ENCODE measurements at regions not wholly inside any gene's neighbourhood (a gene's known extent, or its start where the extent isn't known, plus 50 kb on each side); places are given as distances from the start of the nearest gene placed in this dataset.

DNA sequence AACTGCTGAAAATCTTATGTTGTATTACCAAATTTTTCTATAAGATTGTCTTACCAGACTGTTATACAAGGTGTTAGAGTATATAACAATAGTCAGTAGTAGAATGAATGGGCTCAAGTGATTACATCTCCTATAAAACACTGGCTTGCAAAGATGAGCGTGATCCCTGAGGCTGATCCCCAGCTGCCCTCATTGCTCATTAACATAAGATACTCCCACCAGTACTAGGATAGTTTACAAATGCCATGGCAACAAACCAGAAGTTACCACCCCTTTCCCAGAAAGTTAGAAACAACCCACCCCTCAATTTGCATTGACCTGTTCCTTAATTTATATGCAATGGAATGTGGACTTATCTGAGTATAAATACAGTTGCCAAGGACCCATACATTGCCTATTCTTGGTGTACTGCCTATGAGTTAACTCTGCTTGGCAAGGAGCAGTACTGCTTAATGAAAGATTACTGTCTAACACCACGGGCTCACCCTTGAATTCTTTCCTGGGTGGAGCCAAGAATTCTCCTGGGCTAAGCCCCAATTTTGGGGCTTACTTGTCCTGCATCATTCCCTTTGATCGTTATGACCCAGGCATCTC lies 252.8 kb upstream of the CHD6 start:
- Histone ChIP-seq H3K4me1 (ENCODE audit: control insufficient read depth in 2 of 2, insufficient read depth in 2 of 2, low read length in 2 of 2) (no peaks in the 10 kb centered on the region), H3K9ac (ENCODE audit: low read depth in 1 of 2, low read length in 2 of 2) (no peak overlapping the region), H3K27ac (ENCODE audit: low read depth in 2 of 2, low read length in 2 of 2) (no peak overlapping the region), H3K27me3 (ENCODE audit: control insufficient read depth in 2 of 2, insufficient read depth in 2 of 2, low read length in 2 of 2) (no peaks in the 10 kb centered on the region), H3K9me3 (ENCODE audit: control insufficient read depth in 2 of 2, low read length in 2 of 2) (peaks cover 0 to 2% of the 10 kb centered on the region in 2 donors), H3K36me3 (ENCODE audit: control insufficient read depth in 2 of 2, insufficient read depth in 2 of 2, low read length in 2 of 2) (no peaks in the 10 kb centered on the region), H3K4me3 (ENCODE audit: low read length in 2 of 2) (no peak overlapping the region)

DNA sequence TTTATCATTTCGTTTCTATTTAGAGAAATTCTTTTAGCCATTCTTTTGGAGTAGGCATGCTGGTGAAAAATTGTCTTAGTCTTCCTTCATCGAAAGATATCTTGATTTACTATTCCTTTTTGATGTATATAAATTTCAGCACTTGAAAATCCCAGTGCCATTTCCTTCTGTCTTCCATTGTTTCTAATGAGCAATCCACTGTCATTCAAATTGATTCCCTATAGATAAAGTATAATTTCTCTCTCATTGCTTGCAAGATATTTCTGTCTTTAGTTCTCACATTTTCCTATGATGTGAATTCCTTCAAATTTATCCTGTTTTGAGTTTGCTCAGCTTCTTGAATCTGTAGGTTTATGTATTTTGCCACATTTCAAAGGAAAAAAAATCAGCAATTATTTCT lies 251.1 kb upstream of the CHD6 start:
- Histone ChIP-seq H3K27ac (ENCODE audit: low read depth in 2 of 2, low read length in 2 of 2) (no peak overlapping the region), H3K9me3 (ENCODE audit: control insufficient read depth in 2 of 2, low read length in 2 of 2) (peaks cover 0 to 2% of the 10 kb centered on the region in 2 donors), H3K36me3 (ENCODE audit: control insufficient read depth in 2 of 2, insufficient read depth in 2 of 2, low read length in 2 of 2) (no peaks in the 10 kb centered on the region), H3K27me3 (ENCODE audit: control insufficient read depth in 2 of 2, insufficient read depth in 2 of 2, low read length in 2 of 2) (no peaks in the 10 kb centered on the region), H3K4me1 (ENCODE audit: control insufficient read depth in 2 of 2, insufficient read depth in 2 of 2, low read length in 2 of 2) (no peaks in the 10 kb centered on the region), H3K9ac (ENCODE audit: low read depth in 1 of 2, low read length in 2 of 2) (no peak overlapping the region), H3K4me3 (ENCODE audit: low read length in 2 of 2) (no peak overlapping the region)

DNA sequence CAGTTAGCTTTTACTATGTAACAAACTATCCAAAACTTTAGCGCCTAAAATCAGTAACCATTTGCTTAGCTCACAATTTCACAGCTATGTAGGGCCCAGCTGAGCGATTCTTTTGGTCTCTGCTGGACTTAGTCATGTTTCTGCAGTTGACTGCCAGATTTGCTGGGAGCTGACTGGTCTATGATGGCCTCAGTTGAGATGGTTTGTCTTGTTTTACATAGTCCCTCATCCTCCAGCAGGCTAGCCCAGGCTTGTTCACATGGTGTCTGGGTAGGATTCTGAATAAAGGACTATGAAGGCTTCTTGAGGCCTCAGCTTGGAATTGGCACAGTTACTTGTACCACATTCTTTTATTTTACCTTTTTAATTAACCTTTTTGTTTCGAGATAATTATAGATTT lies 247.8 kb upstream of the CHD6 start:
- Histone ChIP-seq H3K4me1 (ENCODE audit: control insufficient read depth in 2 of 2, insufficient read depth in 2 of 2, low read length in 2 of 2) (no peaks in the 10 kb centered on the region), H3K9ac (ENCODE audit: low read depth in 1 of 2, low read length in 2 of 2) (no peak overlapping the region), H3K27me3 (ENCODE audit: control insufficient read depth in 2 of 2, insufficient read depth in 2 of 2, low read length in 2 of 2) (no peaks in the 10 kb centered on the region), H3K9me3 (ENCODE audit: control insufficient read depth in 2 of 2, low read length in 2 of 2) (peaks cover 0 to 2% of the 10 kb centered on the region in 2 donors), H3K4me3 (ENCODE audit: low read length in 2 of 2) (no peak overlapping the region), H3K27ac (ENCODE audit: low read depth in 2 of 2, low read length in 2 of 2) (no peak overlapping the region), H3K36me3 (ENCODE audit: control insufficient read depth in 2 of 2, insufficient read depth in 2 of 2, low read length in 2 of 2) (no peaks in the 10 kb centered on the region)

DNA sequence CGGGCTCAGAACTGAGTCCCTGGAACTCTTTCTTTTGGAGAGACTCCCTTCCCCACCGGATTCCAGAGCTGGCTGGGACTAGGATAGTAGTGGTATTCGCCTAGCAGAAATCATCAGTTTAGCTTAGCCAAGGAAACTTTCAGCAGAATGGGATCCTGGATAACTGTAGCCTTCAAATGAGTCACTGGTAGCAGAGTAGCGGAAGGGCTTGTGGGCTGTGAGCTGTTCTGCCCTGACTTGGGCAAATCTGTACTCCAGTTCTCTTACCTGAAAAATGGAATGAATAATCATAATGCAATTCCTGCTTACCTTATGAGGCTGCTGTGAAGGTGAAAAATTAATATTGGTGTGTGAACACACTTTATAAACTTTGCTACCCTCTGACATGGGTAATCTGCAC lies 244.3 kb upstream of the CHD6 start:
- H3K36me3 ChIP-seq (ENCODE audit: control insufficient read depth in 2 of 2, insufficient read depth in 2 of 2, low read length in 2 of 2), result no peaks in the 10 kb centered on the region
- H3K27ac ChIP-seq (ENCODE audit: low read depth in 2 of 2, low read length in 2 of 2), result no peak overlapping the region
- no peaks in the 10 kb centered on the region for H3K9me3 ChIP-seq (ENCODE audit: control insufficient read depth in 2 of 2, low read length in 2 of 2)
- H3K9ac ChIP-seq (ENCODE audit: low read depth in 1 of 2, low read length in 2 of 2), result no peak overlapping the region
- no peaks in the 10 kb centered on the region for H3K4me1 ChIP-seq (ENCODE audit: control insufficient read depth in 2 of 2, insufficient read depth in 2 of 2, low read length in 2 of 2)
- no peak overlapping the region for H3K4me3 ChIP-seq (ENCODE audit: low read length in 2 of 2)
- no peaks in the 10 kb centered on the region for H3K27me3 ChIP-seq (ENCODE audit: control insufficient read depth in 2 of 2, insufficient read depth in 2 of 2, low read length in 2 of 2)

DNA sequence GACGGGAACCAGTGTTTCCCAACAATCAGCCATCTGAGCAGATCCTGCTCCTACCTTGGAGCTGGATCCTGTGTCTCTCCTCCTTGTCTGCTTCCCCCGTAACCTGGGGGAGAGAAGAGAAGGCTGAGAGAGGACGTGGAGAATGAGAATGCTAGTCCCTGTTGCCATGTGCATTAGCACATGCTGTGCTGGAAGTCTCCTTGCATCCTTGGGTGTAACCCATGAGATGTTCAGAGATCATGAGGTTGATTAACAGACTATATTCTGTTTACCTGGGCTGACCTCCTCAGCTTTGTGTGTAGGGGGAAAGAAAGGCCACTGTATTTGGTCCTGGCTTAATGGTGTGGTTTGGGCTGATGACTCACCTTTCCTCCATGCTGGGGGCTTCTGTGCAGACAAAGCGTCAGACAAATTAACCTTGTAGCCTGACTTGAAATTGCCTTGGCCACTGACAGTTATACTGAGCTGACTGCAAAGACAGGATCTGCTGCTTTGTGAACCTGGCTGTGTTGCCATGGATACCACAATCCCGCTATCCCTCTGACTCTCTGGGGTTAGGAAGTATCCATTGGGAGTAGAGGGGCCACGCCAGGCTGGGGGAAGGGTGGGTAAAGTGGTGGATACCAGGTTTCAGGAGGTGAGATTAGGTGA lies 243.7 kb upstream of the CHD6 start:
- Histone ChIP-seq H3K9me3 (ENCODE audit: control insufficient read depth in 2 of 2, low read length in 2 of 2) (no peaks in the 10 kb centered on the region), H3K27me3 (ENCODE audit: control insufficient read depth in 2 of 2, insufficient read depth in 2 of 2, low read length in 2 of 2) (no peaks in the 10 kb centered on the region), H3K4me3 (ENCODE audit: low read length in 2 of 2) (no peak overlapping the region), H3K27ac (ENCODE audit: low read depth in 2 of 2, low read length in 2 of 2) (no peak overlapping the region), H3K36me3 (ENCODE audit: control insufficient read depth in 2 of 2, insufficient read depth in 2 of 2, low read length in 2 of 2) (no peaks in the 10 kb centered on the region), H3K9ac (ENCODE audit: low read depth in 1 of 2, low read length in 2 of 2) (no peak overlapping the region), H3K4me1 (ENCODE audit: control insufficient read depth in 2 of 2, insufficient read depth in 2 of 2, low read length in 2 of 2) (no peaks in the 10 kb centered on the region)

DNA sequence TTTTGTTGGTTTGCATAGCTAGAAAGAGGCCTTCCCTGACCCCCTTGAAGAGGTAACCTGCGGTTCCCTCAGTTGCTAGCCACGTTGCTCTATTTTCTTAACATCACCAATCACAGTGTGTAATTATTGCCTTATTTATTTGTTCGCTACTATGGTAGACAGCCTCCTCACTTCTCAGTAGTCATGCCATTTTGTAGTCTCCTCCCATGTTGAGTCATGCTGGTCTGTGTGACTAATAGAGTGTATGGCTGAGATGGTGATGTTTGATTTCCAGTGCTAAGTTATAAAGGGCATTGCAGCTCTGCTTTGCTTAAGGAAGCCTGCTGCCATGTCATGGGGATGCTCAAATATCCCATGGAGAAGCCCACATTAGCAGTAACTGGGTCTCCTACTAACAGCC lies 236.6 kb upstream of the CHD6 start:
- H3K27ac ChIP-seq (ENCODE audit: low read depth in 2 of 2, low read length in 2 of 2), result no peak overlapping the region
- H3K4me1 ChIP-seq (ENCODE audit: control insufficient read depth in 2 of 2, insufficient read depth in 2 of 2, low read length in 2 of 2), result no peaks in the 10 kb centered on the region
- H3K27me3 ChIP-seq (ENCODE audit: control insufficient read depth in 2 of 2, insufficient read depth in 2 of 2, low read length in 2 of 2), result no peaks in the 10 kb centered on the region
- H3K36me3 ChIP-seq (ENCODE audit: control insufficient read depth in 2 of 2, insufficient read depth in 2 of 2, low read length in 2 of 2), result no peaks in the 10 kb centered on the region
- no peak overlapping the region for H3K4me3 ChIP-seq (ENCODE audit: low read length in 2 of 2)
- H3K9ac ChIP-seq (ENCODE audit: low read depth in 1 of 2, low read length in 2 of 2), result no peak overlapping the region
- no peaks in the 10 kb centered on the region for H3K9me3 ChIP-seq (ENCODE audit: control insufficient read depth in 2 of 2, low read length in 2 of 2)

DNA sequence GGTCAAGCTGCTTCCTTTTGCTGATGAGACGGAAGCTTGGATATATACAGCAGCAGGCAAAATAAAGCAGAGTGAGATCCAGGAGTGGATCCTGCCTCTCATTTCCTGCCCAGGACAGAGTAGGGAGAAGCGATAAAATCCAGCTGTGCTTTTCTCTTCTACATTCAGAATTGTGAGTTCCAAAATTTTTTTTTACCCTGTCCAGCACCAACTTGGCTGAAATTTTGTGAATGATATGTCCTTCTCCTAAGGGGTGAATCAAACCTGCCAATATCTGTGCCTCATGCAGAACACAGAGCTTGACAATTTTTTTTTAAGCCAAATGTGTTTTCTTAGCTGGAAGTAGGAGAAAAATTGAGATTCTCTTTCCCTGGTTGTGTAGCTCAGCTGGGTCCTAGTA lies 235.6 kb upstream of the CHD6 start:
- no peak overlapping the region for H3K27ac ChIP-seq (ENCODE audit: low read depth in 2 of 2, low read length in 2 of 2)
- no peaks in the 10 kb centered on the region for H3K9me3 ChIP-seq (ENCODE audit: control insufficient read depth in 2 of 2, low read length in 2 of 2)

DNA sequence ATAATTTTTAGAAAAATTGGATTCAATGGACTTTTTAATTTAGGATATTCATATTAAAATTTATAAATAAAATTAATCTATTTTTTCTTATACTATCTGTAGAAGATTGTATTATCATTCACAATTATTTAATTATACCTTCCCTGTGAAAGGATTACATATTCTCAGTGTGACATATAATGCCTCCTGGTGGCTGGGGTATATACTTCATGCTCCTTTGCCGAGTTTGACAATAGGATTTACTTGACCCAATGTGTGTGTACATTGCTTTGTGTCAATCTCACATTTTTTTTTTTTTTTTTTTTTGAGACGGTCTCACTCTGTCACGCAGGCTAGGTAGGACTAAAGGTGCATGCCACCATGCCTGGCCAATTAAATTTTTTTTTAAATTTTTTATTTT lies 230.0 kb upstream of the CHD6 start:
- no peak overlapping the region for H3K9ac ChIP-seq (ENCODE audit: low read depth in 1 of 2, low read length in 2 of 2)
- no peaks in the 10 kb centered on the region for H3K9me3 ChIP-seq (ENCODE audit: control insufficient read depth in 2 of 2, low read length in 2 of 2)
- H3K36me3 ChIP-seq (ENCODE audit: control insufficient read depth in 2 of 2, insufficient read depth in 2 of 2, low read length in 2 of 2), result no peaks in the 10 kb centered on the region
- H3K4me3 ChIP-seq (ENCODE audit: low read length in 2 of 2), result no peak overlapping the region
- no peaks in the 10 kb centered on the region for H3K27me3 ChIP-seq (ENCODE audit: control insufficient read depth in 2 of 2, insufficient read depth in 2 of 2, low read length in 2 of 2)
- no peaks in the 10 kb centered on the region for H3K4me1 ChIP-seq (ENCODE audit: control insufficient read depth in 2 of 2, insufficient read depth in 2 of 2, low read length in 2 of 2)
- H3K27ac ChIP-seq (ENCODE audit: low read depth in 2 of 2, low read length in 2 of 2), result no peak overlapping the region

More for the DNA sequence above, 235.6 kb upstream of the CHD6 start:
- no peaks in the 10 kb centered on the region for H3K27me3 ChIP-seq (ENCODE audit: control insufficient read depth in 2 of 2, insufficient read depth in 2 of 2, low read length in 2 of 2)
- no peak overlapping the region for H3K4me3 ChIP-seq (ENCODE audit: low read length in 2 of 2)
- no peaks in the 10 kb centered on the region for H3K4me1 ChIP-seq (ENCODE audit: control insufficient read depth in 2 of 2, insufficient read depth in 2 of 2, low read length in 2 of 2)
- no peaks in the 10 kb centered on the region for H3K36me3 ChIP-seq (ENCODE audit: control insufficient read depth in 2 of 2, insufficient read depth in 2 of 2, low read length in 2 of 2)
- H3K9ac ChIP-seq (ENCODE audit: low read depth in 1 of 2, low read length in 2 of 2), result no peak overlapping the region

DNA sequence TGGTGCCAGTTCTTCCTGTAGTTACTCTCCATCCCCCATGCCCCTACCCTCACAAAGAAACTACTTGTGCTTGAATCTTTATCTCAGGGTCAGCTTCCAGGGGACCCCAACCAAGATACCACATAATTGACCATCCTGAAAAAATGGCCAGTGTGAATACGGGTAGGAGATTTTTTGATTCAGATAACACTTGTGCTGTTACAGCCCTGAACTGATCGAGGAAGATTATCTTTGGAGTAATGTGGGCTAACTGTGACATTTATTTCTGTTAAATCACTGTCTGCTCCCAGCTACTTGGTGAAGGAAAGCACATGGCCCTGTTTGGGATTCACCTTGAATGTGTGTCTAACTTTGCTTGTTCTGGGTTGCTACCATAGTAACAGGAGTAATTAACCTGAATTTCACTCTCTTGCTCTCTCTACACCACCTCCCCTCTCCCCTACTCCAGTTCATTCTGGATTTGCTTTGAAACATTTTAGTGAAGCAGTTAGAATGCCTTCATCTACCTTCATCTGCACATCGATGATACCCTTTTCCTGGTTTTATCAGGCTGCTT lies 219.6 kb upstream of the CHD6 start:
- Histone ChIP-seq H3K9me3 (ENCODE audit: control insufficient read depth in 2 of 2, low read length in 2 of 2) (no peaks in the 10 kb centered on the region), H3K27me3 (ENCODE audit: control insufficient read depth in 2 of 2, insufficient read depth in 2 of 2, low read length in 2 of 2) (no peaks in the 10 kb centered on the region), H3K9ac (ENCODE audit: low read depth in 1 of 2, low read length in 2 of 2) (no peak overlapping the region), H3K36me3 (ENCODE audit: control insufficient read depth in 2 of 2, insufficient read depth in 2 of 2, low read length in 2 of 2) (no peaks in the 10 kb centered on the region), H3K4me3 (ENCODE audit: low read length in 2 of 2) (no peak overlapping the region), H3K4me1 (ENCODE audit: control insufficient read depth in 2 of 2, insufficient read depth in 2 of 2, low read length in 2 of 2) (no peaks in the 10 kb centered on the region), H3K27ac (ENCODE audit: low read depth in 2 of 2, low read length in 2 of 2) (no peak overlapping the region)

DNA sequence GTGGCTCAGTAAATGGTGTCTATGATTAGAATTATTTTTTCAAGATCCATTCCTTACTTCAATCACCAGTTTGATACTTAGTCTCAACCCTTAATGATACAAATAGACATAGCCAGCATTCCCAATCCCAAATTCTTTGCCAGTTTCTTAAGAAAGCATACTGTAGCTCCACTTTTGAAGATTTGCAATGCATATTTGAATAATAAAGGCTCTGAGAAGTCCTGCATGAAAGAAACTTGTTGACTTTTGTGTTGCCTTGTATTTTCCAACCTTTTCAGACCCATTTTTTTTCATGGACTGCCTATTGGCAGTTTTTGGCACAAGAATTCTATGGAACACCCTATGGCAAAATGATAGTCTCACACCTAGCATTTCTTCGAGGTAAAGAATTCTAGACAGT lies 215.6 kb upstream of the CHD6 start:
- Histone ChIP-seq H3K27ac (ENCODE audit: low read depth in 2 of 2, low read length in 2 of 2) (no peak overlapping the region), H3K4me1 (ENCODE audit: control insufficient read depth in 2 of 2, insufficient read depth in 2 of 2, low read length in 2 of 2) (no peaks in the 10 kb centered on the region), H3K9ac (ENCODE audit: low read depth in 1 of 2, low read length in 2 of 2) (no peak overlapping the region), H3K4me3 (ENCODE audit: low read length in 2 of 2) (no peak overlapping the region), H3K9me3 (ENCODE audit: control insufficient read depth in 2 of 2, low read length in 2 of 2) (no peaks in the 10 kb centered on the region), H3K36me3 (ENCODE audit: control insufficient read depth in 2 of 2, insufficient read depth in 2 of 2, low read length in 2 of 2) (no peaks in the 10 kb centered on the region), H3K27me3 (ENCODE audit: control insufficient read depth in 2 of 2, insufficient read depth in 2 of 2, low read length in 2 of 2) (no peaks in the 10 kb centered on the region)

All from mucosa of rectum (tissue), 2 donors.